HG03060 (cell line): ENCODE measurements at regions not wholly inside any gene's neighbourhood (a gene's known extent, or its start where the extent isn't known, plus 50 kb on each side); places are given as distances from the start of the nearest gene placed in this dataset.
"Not testable (repeated sequence)": the region's sequence is repeated elsewhere in the genome, so short reads cannot be mapped to it uniquely, and the experiment has no call there.

Experiments
- ATAC-seq: cut with Tn5 transposase; IDR thresholded peaks from one replicate; pipeline ENCODE4 v1.9.1; 2021; ENCODE audit warnings: low read depth, moderate number of reproducible peaks; ENCODE audit not compliant: unreplicated experiment

- ATAC-seq, result no peak
Observed at GRCh38 chr9:78123808-78124207, 92.2 kb upstream of the GNAQ start.

DNA sequence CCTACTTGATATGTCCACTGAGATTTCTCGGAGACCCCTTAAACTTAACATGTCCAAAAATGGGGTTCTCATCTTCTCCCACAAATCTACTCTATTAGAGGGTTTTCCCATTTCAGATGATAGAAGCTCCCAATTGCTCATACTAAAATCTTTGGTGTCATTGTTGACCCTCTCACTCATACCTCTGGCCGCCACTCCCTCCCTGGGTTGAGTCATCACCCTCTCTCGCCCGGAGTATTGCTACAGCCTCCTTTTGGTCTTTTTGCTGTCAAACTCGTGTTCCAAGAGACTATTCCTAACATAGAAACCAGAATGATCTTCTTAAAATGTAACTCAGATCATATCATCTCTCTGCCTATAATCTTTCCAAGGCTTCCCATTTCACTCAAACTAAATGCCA, 91.0 kb upstream of the GNAQ start:
- no peak for ATAC-seq

- no peak for ATAC-seq
Observed at GRCh38 chr9:78121488-78121887, 89.9 kb upstream of the GNAQ start.

DNA sequence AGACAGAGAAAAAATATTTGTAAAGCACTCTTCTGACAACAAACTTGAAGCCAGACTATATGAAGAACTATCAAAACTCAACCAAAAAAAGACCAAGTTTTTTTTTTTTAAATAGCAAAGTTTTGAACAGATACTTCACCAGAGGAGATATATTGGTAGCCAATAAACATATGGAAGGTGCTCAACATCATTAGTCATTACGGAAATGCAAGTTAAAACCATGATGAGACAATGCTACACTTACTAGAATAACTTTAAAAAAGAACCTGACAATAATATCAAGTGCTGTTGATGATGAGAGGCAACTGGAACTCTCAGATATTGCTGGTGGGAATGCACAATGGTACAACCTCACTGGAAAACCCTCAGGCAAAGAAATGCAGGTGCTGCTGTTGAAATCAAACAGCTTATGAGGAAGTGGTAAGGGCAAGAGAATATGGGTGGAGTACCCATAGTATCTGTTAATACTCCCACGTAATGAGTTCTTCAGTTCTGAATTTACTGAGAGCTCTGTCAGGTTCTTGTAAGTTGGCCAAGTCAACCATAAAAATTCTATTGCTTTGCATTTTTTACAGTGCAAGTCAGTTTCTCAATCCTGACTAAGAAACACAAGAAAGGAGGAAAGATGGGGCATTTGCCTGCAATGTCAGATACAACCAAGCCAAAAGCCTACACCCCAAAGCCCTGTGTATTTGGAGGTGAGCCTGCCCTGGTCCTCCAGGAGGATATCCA, 87.3 kb upstream of the GNAQ start:
- ATAC-seq, result peak; percentile 82

DNA sequence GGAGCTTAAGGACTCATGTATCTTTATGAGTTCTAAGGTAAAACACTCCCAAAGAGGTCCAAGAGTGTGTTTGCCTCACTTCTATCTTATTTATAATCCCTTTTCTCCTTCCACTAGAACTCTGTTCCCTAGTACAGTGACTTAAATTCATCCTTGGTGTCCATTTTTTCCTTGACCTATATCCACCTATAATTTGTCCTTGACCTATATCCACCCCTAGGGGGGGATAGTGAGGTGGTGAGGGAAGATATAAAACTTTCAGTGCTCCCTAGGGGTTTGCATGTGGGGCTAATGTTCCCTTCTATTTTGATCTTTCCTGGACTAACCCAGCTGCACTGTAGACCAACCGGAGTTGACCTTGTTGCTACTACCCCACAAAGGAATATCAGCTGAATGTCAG, 83.5 kb upstream of the GNAQ start:
- ATAC-seq, result no peak

DNA sequence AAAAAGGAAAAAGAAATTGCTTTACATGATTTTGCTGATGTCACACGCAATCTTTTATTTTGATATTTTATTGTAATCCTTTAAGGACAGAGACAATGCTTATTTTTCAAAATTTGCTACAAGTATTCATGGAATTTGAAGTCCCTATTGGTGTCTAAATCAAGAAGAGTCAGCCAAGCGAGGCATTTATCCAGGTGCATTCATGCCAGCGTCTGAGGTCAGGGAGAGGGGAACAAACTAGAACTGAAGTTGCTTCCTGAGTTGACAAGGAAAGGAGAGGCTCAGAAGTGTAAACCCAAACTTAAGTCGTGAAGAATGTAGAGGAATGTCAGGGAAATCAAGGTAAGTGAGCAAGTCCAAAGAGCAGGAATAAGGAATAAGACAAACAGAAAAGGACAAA, 83.0 kb upstream of the GNAQ start:
- no peak for ATAC-seq

- ATAC-seq, result no peak
Observed at GRCh38 chr9:78112406-78112805, 80.8 kb upstream of the GNAQ start.

DNA sequence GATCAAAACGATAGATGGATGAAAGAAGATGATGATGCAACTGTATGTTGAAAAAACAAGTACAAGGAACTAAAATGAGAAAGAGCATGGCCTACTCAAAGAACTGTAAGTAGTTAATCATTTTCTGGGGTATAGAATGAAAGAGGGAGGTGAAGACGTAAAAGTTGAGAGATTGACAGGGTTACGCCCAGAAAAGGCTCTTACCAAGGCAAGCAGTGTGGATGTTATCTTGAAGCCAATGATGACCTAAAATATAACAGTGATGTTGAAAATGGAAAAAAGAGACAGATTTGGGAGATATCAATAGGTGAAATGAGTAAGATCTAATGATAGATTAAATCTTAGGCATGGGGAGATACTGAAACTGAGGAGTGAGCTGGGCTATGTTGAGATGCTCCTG, 80.4 kb upstream of the GNAQ start:
- no peak for ATAC-seq

DNA sequence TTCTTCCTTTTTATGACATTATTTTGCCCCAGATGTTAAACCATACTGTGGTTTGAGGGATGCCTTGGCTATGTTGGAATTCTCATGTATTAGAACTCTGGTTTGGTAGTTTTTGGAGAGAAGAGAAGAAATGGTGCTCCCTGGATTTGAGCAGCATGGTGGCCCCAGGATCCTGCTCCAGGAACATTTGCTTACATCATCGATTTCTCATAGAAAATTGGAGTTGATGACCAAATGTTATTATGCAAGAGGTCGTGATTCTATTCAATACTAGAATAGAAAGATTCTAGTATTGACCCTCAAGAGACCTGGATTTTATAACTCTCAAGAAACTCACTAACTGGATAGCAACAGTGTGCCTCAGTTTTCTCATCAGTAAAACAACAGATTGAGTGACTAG, 77.5 kb upstream of the GNAQ start:
- ATAC-seq, result no peak

GRCh38 chr9:78106586-78106985, 75.0 kb upstream of the GNAQ start:
- ATAC-seq, result not testable (repeated sequence)

DNA sequence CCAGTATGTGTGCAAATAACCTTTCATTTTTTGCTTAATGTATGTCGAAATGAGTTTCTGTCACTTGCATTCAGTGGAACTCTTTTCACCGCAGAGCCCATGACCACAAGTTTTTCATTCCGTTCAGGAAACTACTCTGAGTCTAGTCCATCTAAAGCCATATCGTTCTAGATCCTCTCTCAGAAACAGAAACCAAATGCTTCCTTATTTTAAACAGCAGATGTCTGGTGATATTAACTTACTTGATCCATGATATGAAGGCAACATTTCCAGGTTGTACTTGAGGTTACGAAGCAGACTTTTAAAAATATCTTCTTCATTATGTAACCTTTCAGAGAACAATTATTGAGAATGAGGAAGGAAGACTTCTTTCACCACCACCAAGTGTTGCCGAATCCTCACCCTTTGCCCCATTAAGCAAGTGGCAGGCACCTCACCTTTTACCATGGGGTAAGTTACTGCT, 72.4 kb upstream of the GNAQ start:
- peak; percentile 88 for ATAC-seq

DNA sequence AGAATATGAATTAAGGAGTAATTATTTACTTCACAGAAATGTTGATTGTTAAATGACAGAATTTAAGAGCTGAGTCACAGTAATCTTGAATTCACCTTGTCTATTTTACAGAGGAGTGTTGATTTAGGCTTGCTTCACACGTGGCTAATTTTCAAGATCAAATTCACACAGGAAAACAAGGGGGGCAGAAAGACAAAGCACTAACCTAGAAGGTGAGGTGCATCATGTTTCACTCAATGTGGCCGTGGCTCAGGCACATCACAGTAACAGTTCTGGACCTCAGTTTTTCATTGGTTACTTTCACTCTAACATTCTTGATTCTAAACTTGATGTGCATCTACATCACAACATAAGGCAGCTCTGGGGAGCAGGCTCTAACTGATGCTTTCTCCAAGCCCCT, 69.6 kb upstream of the GNAQ start:
- no peak for ATAC-seq

- ATAC-seq, result no peak
Observed at GRCh38 chr9:78097541-78097940, 65.9 kb upstream of the GNAQ start.

DNA sequence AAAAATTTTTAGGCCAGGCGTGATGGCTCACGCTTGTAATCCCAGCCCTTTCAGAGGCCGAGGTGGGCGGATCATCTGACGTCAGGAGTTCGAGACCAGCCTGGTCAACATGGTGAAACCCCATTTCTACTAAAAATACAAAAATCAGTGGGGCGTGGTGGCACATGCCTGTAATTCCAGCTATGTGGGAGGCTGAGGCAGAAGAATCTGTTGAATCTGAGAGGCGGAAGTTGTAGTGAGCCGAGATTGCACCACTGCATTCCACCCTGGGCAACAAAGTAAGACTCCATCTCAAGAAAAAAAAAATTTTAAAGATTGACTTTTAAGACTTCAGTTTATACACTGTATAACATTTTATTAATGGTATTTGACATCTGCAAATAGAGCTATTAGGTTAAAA, 60.1 kb upstream of the GNAQ start:
- no peak for ATAC-seq

DNA sequence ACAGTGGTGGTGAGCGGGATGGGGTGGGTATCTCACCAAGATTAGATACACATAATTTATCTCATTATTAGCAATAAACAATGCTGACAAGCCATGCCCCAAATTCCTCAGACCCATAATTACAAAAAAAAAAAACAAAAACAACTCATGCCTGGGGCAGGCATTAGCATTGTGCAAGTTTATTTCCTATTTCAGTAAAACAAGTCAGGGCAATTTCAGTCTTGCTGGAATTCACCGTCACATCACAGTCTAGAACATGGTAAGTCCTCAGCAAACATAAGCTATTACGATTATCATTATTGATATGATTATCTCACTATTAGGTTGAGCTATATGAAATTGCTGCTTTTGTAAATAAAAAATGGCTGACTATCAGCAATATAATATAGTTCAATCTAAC, 57.5 kb upstream of the GNAQ start:
- no peak for ATAC-seq

GRCh38 chr9:78088190-78088589, 56.6 kb upstream of the GNAQ start:
- not testable (repeated sequence) for ATAC-seq
